ENCODE measurements at regions not wholly inside any gene's neighbourhood (a gene's known extent, or its start where the extent isn't known, plus 50 kb on each side); places are given as distances from the start of the nearest gene placed in this dataset.

GRCh38 chr5:109575506-109575905, 114.2 kb upstream of the MAN2A1 start:
- Histone ChIP-seq H3K4me2 (ENCODE audit: unreplicated experiment) (no peak overlapping the region), H3K36me3 (ENCODE audit: low read depth) (no peaks in the 10 kb centered on the region), H4K20me1 (ENCODE audit: insufficient read depth) (no peaks in the 10 kb centered on the region), H3K9me3 (ENCODE audit: low read depth) (no peaks in the 10 kb centered on the region), H2AFZ (no peak overlapping the region), H3K27ac (no peak overlapping the region), H3K9ac (no peak overlapping the region), H3K79me2 (ENCODE audit: insufficient read depth) (no peaks in the 10 kb centered on the region), H3K4me1 (ENCODE audit: insufficient read depth) (no peaks in the 10 kb centered on the region), H3F3A (ENCODE audit: insufficient read depth) (no peaks in the 10 kb centered on the region), H3K27me3 (replicated peaks; ENCODE audit: insufficient read depth) (peaks cover 34% of the 10 kb centered on the region), H3K4me3 (no peak overlapping the region), H3K9me2 (ENCODE audit: insufficient read depth) (no peaks in the 10 kb centered on the region)
- in situ Hi-C loops (cut with MboI), result no loop called here
- DNase-seq, result no peak
- TF ChIP-seq EZH2 (IDR thresholded peaks at IDR 0.05; ENCODE audit: insufficient read depth, poor library complexity, severe bottlenecking), result no peak
- no peak for TF ChIP-seq EZH2phosphoT487 (IDR thresholded peaks at IDR 0.05; ENCODE audit: insufficient read depth, low read depth)
- 24 to 33% methylated on average over 2 of the region's 2 CpGs for WGBS, 2 experiments (ENCODE audit: low coverage in 1 of 2, low lambda C conversion rate in 2 of 2, missing lambda C conversion rate in 2 of 2)

- H3K9me3 ChIP-seq (ENCODE audit: low read depth), result no peaks in the 10 kb centered on the region
- H4K20me1 ChIP-seq (ENCODE audit: insufficient read depth), result no peaks in the 10 kb centered on the region
- TF ChIP-seq EZH2 (IDR thresholded peaks at IDR 0.05; ENCODE audit: insufficient read depth, poor library complexity, severe bottlenecking), result no peak
- no peak for TF ChIP-seq EZH2phosphoT487 (IDR thresholded peaks at IDR 0.05; ENCODE audit: insufficient read depth, low read depth)
- no peaks in the 10 kb centered on the region for H3K9me2 ChIP-seq (ENCODE audit: insufficient read depth)
- H3K27me3 ChIP-seq (replicated peaks; ENCODE audit: insufficient read depth), result peaks cover 34% of the 10 kb centered on the region
- peak; percentile 2 for DNase-seq
- no peak overlapping the region for H3K9ac ChIP-seq
- no peak overlapping the region for H3K27ac ChIP-seq
- no peaks in the 10 kb centered on the region for H3K4me1 ChIP-seq (ENCODE audit: insufficient read depth)
- no peaks in the 10 kb centered on the region for H3F3A ChIP-seq (ENCODE audit: insufficient read depth)
- no peaks in the 10 kb centered on the region for H3K79me2 ChIP-seq (ENCODE audit: insufficient read depth)
- H2AFZ ChIP-seq, result no peak overlapping the region
- H3K4me3 ChIP-seq, result no peak overlapping the region
- H3K4me2 ChIP-seq (ENCODE audit: unreplicated experiment), result no peak overlapping the region
- no peaks in the 10 kb centered on the region for H3K36me3 ChIP-seq (ENCODE audit: low read depth)
- in situ Hi-C loops (cut with MboI), result no loop called here
Measured at GRCh38 chr5:109574985-109575384, 114.7 kb upstream of the MAN2A1 start.

- no peaks in the 10 kb centered on the region for H3K36me3 ChIP-seq (ENCODE audit: low read depth)
- in situ Hi-C loops (cut with MboI), result no loop called here
- H3K9me3 ChIP-seq (ENCODE audit: low read depth), result no peaks in the 10 kb centered on the region
- TF ChIP-seq EZH2phosphoT487 (IDR thresholded peaks at IDR 0.05; ENCODE audit: insufficient read depth, low read depth) (no peak), EZH2 (IDR thresholded peaks at IDR 0.05; ENCODE audit: insufficient read depth, poor library complexity, severe bottlenecking) (no peak)
- H3F3A ChIP-seq (ENCODE audit: insufficient read depth), result no peaks in the 10 kb centered on the region
- H3K9me2 ChIP-seq (ENCODE audit: insufficient read depth), result no peaks in the 10 kb centered on the region
- no peak overlapping the region for H3K4me3 ChIP-seq
- WGBS, 2 experiments (ENCODE audit: low coverage in 1 of 2, low lambda C conversion rate in 2 of 2, missing lambda C conversion rate in 2 of 2), result 18 to 28% methylated on average over 3 of the region's 3 CpGs
- no peak overlapping the region for H3K27ac ChIP-seq
- no peak overlapping the region for H3K9ac ChIP-seq
- H3K4me2 ChIP-seq (ENCODE audit: unreplicated experiment), result no peak overlapping the region
- no peak overlapping the region for H2AFZ ChIP-seq
- no peaks in the 10 kb centered on the region for H3K4me1 ChIP-seq (ENCODE audit: insufficient read depth)
- no peak for DNase-seq
- H3K79me2 ChIP-seq (ENCODE audit: insufficient read depth), result no peaks in the 10 kb centered on the region
- peaks cover 34% of the 10 kb centered on the region for H3K27me3 ChIP-seq (replicated peaks; ENCODE audit: insufficient read depth)
- H4K20me1 ChIP-seq (ENCODE audit: insufficient read depth), result no peaks in the 10 kb centered on the region
Measured at GRCh38 chr5:109573766-109574165, 116.0 kb upstream of the MAN2A1 start.

- H3K27me3 ChIP-seq (replicated peaks; ENCODE audit: insufficient read depth), result peaks cover 34% of the 10 kb centered on the region
- in situ Hi-C loops (cut with MboI), result no loop called here
- no peaks in the 10 kb centered on the region for H3K79me2 ChIP-seq (ENCODE audit: insufficient read depth)
- no peak overlapping the region for H2AFZ ChIP-seq
- H4K20me1 ChIP-seq (ENCODE audit: insufficient read depth), result no peaks in the 10 kb centered on the region
- H3K9me3 ChIP-seq (ENCODE audit: low read depth), result no peaks in the 10 kb centered on the region
- H3K9me2 ChIP-seq (ENCODE audit: insufficient read depth), result no peaks in the 10 kb centered on the region
- H3K4me3 ChIP-seq, result no peak overlapping the region
- H3K36me3 ChIP-seq (ENCODE audit: low read depth), result no peaks in the 10 kb centered on the region
- H3F3A ChIP-seq (ENCODE audit: insufficient read depth), result no peaks in the 10 kb centered on the region
- DNase-seq, result no peak
- H3K27ac ChIP-seq, result no peak overlapping the region
- TF ChIP-seq EZH2phosphoT487 (IDR thresholded peaks at IDR 0.05; ENCODE audit: insufficient read depth, low read depth) (no peak), EZH2 (IDR thresholded peaks at IDR 0.05; ENCODE audit: insufficient read depth, poor library complexity, severe bottlenecking) (no peak)
- 56 to 60% methylated on average over 4 of the region's 4 CpGs for WGBS, 2 experiments (ENCODE audit: low coverage in 1 of 2, low lambda C conversion rate in 2 of 2, missing lambda C conversion rate in 2 of 2)
- H3K4me2 ChIP-seq (ENCODE audit: unreplicated experiment), result no peak overlapping the region
- no peak overlapping the region for H3K9ac ChIP-seq
- H3K4me1 ChIP-seq (ENCODE audit: insufficient read depth), result no peaks in the 10 kb centered on the region
Measured at GRCh38 chr5:109573256-109573655, 116.5 kb upstream of the MAN2A1 start.

GRCh38 chr5:109571785-109572184, 117.9 kb upstream of the MAN2A1 start:
- H3K4me2 ChIP-seq (ENCODE audit: unreplicated experiment), result no peak overlapping the region
- no peaks in the 10 kb centered on the region for H3F3A ChIP-seq (ENCODE audit: insufficient read depth)
- TF ChIP-seq EZH2phosphoT487 (IDR thresholded peaks at IDR 0.05; ENCODE audit: insufficient read depth, low read depth), result no peak
- no peak for TF ChIP-seq EZH2 (IDR thresholded peaks at IDR 0.05; ENCODE audit: insufficient read depth, poor library complexity, severe bottlenecking)
- in situ Hi-C loops (cut with MboI), result no loop called here
- H3K4me1 ChIP-seq (ENCODE audit: insufficient read depth), result peaks cover 6% of the 10 kb centered on the region; the same call in 1 of the 2 replicates
- H3K27me3 ChIP-seq (replicated peaks; ENCODE audit: insufficient read depth), result peaks cover 30% of the 10 kb centered on the region
- H3K36me3 ChIP-seq (ENCODE audit: low read depth), result no peaks in the 10 kb centered on the region
- no peaks in the 10 kb centered on the region for H3K9me2 ChIP-seq (ENCODE audit: insufficient read depth)
- H2AFZ ChIP-seq, result no peak overlapping the region
- H3K4me3 ChIP-seq, result no peak overlapping the region
- 8 to 14% methylated on average over 1 of the region's 1 CpG for WGBS, 2 experiments (ENCODE audit: low coverage in 1 of 2, low lambda C conversion rate in 2 of 2, missing lambda C conversion rate in 2 of 2)
- no peaks in the 10 kb centered on the region for H4K20me1 ChIP-seq (ENCODE audit: insufficient read depth)
- no peaks in the 10 kb centered on the region for H3K79me2 ChIP-seq (ENCODE audit: insufficient read depth)
- DNase-seq, result no peak
- H3K9ac ChIP-seq, result no peak overlapping the region
- H3K9me3 ChIP-seq (ENCODE audit: low read depth), result no peaks in the 10 kb centered on the region
- no peak overlapping the region for H3K27ac ChIP-seq
